Occipital lobe (tissue), 1 donor: ENCODE measurements at regions not wholly inside any gene's neighbourhood (a gene's known extent, or its start where the extent isn't known, plus 50 kb on each side); places are given as distances from the start of the nearest gene placed in this dataset.
"Not testable (repeated sequence)": the region's sequence is repeated elsewhere in the genome, so short reads cannot be mapped to it uniquely, and the experiment has no call there.

Experiments used
- DNase-seq: peaks from one replicate; lab custom pipeline; 2025; lab: John Stamatoyannopoulos, UW

GRCh38 chrX:122545778-122546177, 638.3 kb upstream of the GRIA3 start:
- no peak for DNase-seq

DNA sequence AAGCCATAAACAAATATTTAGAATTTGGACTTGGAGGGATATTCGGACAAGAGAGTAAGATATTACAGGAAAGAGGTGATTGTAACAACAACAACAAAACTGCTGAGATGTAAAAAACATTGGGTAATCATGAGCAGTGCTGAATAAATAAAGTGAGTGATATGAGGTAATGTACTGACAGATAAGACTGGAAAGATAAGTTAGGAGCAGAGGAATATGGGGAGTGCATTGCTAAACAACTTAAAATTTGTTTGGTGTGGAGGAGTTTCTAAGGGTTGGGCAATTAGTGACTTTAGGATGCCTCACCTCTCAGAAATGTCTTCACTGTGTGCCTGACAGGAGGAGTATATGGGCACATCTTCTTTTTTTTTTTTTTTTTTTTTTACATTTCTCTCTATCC, 637.8 kb upstream of the GRIA3 start:
- DNase-seq = no peak

GRCh38 chrX:122552286-122552800, 631.7 kb upstream of the GRIA3 start:
- DNase-seq = no peak

DNA sequence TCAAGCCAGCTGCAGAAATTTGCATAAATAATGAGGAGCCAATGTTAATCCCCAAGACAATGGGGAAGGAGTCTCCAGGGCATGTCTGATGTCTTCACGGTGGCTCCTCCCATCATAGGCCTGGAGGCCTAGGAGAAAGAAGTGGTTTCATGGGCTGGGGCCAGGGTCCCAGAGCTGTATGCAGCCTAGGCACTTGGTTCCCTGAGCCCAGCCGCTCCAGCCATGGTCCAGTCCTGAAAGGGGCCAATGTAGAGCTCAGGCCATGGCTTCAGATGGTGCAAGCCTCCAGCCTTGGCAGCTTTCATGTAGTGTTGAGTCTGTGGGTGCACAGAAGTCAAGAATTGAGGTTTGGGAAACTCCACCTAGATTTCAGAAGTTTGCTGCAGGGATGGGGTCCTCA, 628.2 kb upstream of the GRIA3 start:
- no peak for DNase-seq

DNA sequence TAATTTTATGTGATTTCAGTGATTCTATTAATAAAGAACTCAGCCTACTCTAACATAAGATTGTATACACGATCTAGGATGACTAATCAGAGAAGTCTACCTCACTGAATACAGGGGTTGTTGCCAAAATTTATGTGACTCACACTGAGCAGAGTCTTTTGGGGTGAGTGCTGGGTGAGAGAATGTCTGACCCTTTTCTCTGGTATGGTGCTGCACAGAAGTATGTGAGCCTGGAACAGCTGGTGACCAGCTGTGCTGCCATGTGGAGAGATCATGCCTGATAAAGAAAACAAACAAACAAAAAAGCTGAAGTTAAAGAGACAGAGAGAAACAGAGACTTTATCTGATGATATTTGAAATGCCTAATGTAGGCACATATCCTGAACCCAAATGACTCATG, 618.1 kb upstream of the GRIA3 start:
- DNase-seq = no peak

DNA sequence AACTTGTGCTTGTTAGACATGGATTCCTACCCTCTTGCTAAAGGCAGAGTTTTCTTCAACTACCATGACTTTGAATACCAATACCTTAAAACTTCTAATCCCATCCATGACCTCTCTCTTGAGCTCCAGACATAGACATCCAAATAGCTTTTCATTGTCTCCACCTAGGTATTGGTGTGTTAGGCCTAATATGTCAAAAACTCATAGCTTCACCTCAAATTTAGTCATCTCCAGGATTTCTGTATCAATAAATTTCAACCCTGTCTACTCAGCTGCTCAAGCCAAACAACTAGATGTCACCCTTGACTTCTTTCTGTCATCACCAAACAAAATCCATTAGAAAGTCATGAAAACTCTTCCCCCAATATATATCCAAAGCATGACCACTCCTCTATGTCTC, 617.7 kb upstream of the GRIA3 start:
- DNase-seq = no peak

DNA sequence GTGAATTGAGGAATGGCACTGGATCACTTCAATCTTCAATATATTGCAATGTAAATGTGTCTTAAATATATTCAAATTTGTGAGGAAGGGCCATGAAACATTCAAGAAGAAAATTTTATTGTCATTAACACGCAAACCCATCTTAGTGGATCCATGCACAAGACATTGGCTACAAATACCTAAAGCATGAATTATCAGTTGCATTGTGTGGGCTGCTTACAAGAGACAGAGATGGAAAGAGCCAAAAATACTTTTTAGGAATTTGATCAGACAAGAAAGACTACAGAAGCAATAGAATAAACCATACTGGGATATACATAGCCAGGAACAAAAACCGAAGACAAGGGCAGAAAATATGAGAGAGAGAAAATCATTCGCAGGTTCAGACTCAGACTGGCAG, 616.2 kb upstream of the GRIA3 start:
- no peak for DNase-seq

DNA sequence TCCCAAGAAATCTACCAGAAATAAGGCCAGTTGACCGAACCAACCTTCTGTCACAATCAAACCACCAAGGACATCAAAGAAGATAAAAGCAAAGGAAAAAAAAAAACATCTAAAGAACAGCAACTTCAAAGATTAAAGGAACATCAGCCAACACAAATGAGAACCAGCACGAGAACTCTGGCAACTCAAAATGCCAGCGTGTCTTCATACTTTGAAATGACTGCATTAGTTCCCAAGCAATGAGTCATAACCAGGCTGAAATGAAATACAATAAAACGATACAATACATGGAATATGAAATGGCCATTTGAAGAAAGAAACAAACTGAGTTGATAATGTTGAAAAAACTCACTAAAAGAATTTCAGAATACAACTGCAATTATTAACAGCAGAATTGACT, 611.6 kb upstream of the GRIA3 start:
- no peak for DNase-seq

GRCh38 chrX:122579036-122579435, 605.0 kb upstream of the GRIA3 start:
- no peak for DNase-seq

DNA sequence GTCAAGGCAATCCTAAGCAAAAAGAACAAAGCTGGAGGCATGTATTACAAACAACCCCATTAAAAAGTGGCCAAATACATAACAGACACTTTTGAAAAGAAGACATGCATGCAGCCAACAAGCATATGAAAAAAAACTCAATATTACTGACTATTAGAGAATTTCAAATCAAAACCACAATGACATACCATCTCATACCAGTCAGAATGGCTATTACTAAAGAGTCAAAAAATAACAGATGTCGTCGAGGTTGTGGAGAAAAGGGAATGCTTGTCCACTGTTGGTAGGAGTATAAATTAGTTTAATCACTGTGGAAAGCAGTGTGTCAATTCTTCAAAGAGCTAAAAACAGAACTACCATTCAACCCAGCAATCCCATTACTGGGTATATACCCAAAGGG, 604.6 kb upstream of the GRIA3 start:
- no peak for DNase-seq

GRCh38 chrX:122582280-122582974, 601.7 kb upstream of the GRIA3 start:
- no peak for DNase-seq

- no peak for DNase-seq
These were observed 601.1 kb upstream of the GRIA3 start for GRCh38 chrX:122582975-122583305.

DNA sequence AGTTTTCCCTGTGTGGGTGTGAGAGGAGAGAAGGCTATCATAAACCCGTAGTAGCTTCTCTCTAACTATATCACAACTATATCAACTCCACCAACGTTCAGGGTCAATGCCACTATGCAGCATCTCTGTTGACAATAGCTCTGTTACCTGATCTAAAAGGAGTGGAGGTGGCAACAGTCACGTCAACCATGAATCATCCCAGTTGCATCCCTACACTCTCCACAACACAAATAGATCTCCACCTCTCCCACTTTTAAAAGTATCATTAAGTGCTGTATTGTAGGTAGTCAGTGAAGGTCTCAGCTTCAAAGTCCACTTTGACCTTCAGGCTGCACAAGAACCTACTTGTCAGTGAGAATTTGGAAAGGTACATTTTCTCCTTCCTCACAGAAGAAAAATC, 600.5 kb upstream of the GRIA3 start:
- no peak for DNase-seq

GRCh38 chrX:122584981-122585380, 599.1 kb upstream of the GRIA3 start:
- no peak for DNase-seq

- no peak for DNase-seq
These were observed 597.2 kb upstream of the GRIA3 start for GRCh38 chrX:122586831-122587230.

GRCh38 chrX:122591546-122591945, 592.5 kb upstream of the GRIA3 start:
- no peak for DNase-seq

DNA sequence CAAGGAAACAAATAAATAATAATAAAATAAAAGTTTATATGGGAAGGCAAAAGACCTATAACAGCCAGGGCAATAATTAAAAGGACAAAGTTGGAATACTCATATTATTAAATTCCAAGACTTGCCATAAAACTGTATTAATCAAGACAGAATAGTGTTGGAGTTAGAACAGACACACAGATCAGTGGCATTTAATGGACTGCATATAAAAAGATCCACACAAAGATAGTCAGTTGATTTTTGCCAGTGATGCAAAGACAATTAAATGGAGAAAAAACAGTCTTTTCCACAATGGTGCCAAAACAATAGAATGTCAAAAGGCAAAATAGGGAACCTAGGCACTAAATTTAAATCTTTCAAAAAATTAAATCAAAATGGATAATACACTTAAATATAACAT, 587.1 kb upstream of the GRIA3 start:
- DNase-seq = no peak

- DNase-seq = no peak
These were observed 561.3 kb upstream of the GRIA3 start for GRCh38 chrX:122622795-122623194.

GRCh38 chrX:122625239-122625638, 558.8 kb upstream of the GRIA3 start:
- DNase-seq = no peak

- no peak for DNase-seq
These were observed 558.3 kb upstream of the GRIA3 start for GRCh38 chrX:122625821-122626220.

DNA sequence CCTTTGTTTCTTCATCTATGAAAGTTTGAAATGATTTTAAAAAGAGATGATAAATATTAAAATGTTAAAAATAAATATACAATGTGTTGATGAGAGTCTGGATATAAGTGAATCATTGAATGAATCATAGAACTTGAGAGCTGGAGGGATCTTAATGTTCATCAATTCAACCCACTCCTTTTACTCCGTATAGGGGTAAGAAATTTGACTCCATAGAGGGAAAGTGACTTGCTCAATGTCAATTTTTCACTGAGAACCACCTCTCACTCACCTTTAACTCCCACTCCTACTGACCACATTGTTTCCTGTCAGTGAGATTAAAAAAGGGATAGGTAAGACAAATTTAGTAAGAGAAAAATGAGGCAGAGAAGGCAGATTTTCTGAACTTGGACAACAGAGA, 557.2 kb upstream of the GRIA3 start:
- DNase-seq = no peak

GRCh38 chrX:122641136-122641535, 542.9 kb upstream of the GRIA3 start:
- no peak for DNase-seq

- DNase-seq = no peak
These were observed 542.3 kb upstream of the GRIA3 start for GRCh38 chrX:122641826-122642225.

DNA sequence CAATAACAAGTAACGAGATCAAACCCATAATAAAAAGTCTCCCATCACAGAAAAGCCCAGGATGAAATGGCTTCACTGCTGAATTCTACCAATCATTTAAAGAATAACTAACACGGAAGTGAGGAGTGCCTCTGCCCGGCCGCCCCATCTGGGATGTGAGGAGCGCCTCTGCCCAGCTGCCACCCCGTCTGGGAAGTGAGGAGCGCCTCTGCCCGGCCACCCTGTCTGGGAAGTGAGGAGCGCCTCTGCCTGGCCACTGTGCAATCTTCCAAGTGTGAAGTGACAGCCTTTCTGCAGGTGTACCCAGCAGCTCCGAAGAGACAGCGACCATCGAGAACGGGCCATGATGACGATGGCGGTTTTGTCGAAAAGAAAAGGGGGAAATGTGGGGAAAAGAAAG, 528.8 kb upstream of the GRIA3 start:
- not testable (repeated sequence) for DNase-seq
